ENCODE measurements at regions not wholly inside any gene's neighbourhood (a gene's known extent, or its start where the extent isn't known, plus 50 kb on each side); places are given as distances from the start of the nearest gene placed in this dataset.

GRCh38 chr5:61596265-61596664, 264.2 kb downstream of the ZSWIM6 start:
- no peak for DNase-seq (ENCODE audit: low read depth)

GRCh38 chr5:61597684-61598083, 265.6 kb downstream of the ZSWIM6 start:
- no peak for DNase-seq (ENCODE audit: low read depth)

GRCh38 chr5:61598126-61598525, 266.1 kb downstream of the ZSWIM6 start:
- DNase-seq (ENCODE audit: low read depth), result no peak

- no peak for DNase-seq (ENCODE audit: low read depth)
Measured at GRCh38 chr5:61599370-61600122, 267.5 kb downstream of the ZSWIM6 start.

GRCh38 chr5:61600123-61600444, 268.0 kb downstream of the ZSWIM6 start:
- DNase-seq (ENCODE audit: low read depth), result no peak

- DNase-seq (ENCODE audit: low read depth), result no peak
Measured at GRCh38 chr5:61600945-61601511, 269.0 kb downstream of the ZSWIM6 start.

GRCh38 chr5:61603211-61603908, 271.3 kb downstream of the ZSWIM6 start:
- DNase-seq (ENCODE audit: low read depth), result no peak

GRCh38 chr5:61604076-61605025, 272.3 kb downstream of the ZSWIM6 start:
- no peak for DNase-seq (ENCODE audit: low read depth)

GRCh38 chr5:61609840-61610677, 278.0 kb downstream of the ZSWIM6 start:
- no peak for DNase-seq (ENCODE audit: low read depth)

GRCh38 chr5:61610678-61611024, 278.6 kb downstream of the ZSWIM6 start:
- DNase-seq (ENCODE audit: low read depth), result no peak

- DNase-seq (ENCODE audit: low read depth), result no peak
Measured at GRCh38 chr5:61612431-61612830, 280.4 kb downstream of the ZSWIM6 start.

- DNase-seq (ENCODE audit: low read depth), result no peak
Measured at GRCh38 chr5:61613679-61614078, 281.6 kb downstream of the ZSWIM6 start.

GRCh38 chr5:61614606-61615005, 282.5 kb downstream of the ZSWIM6 start:
- DNase-seq (ENCODE audit: low read depth), result no peak

- no peak for DNase-seq (ENCODE audit: low read depth)
Measured at GRCh38 chr5:61617039-61617438, 285.0 kb downstream of the ZSWIM6 start.

- DNase-seq (ENCODE audit: low read depth), result no peak
Measured at GRCh38 chr5:61617995-61618525, 286.0 kb downstream of the ZSWIM6 start.

- DNase-seq (ENCODE audit: low read depth), result no peak
Measured at GRCh38 chr5:61618577-61618976, 286.5 kb downstream of the ZSWIM6 start.

- DNase-seq (ENCODE audit: low read depth), result no peak
Measured at GRCh38 chr5:61619289-61619688, 287.2 kb downstream of the ZSWIM6 start.

GRCh38 chr5:61619777-61620518, 287.9 kb downstream of the ZSWIM6 start:
- DNase-seq (ENCODE audit: low read depth), result no peak

GRCh38 chr5:61620699-61621182, 288.7 kb downstream of the ZSWIM6 start:
- no peak for DNase-seq (ENCODE audit: low read depth)

GRCh38 chr5:61621202-61621650, 289.2 kb downstream of the ZSWIM6 start:
- DNase-seq (ENCODE audit: low read depth), result no peak

All from T follicular helper cell (primary cell).